H1 (cell line): ENCODE measurements at regions not wholly inside any gene's neighbourhood (a gene's known extent, or its start where the extent isn't known, plus 50 kb on each side); places are given as distances from the start of the nearest gene placed in this dataset.
A peak's percentile ranks its signal among the peaks of the same experiment; 100 is the strongest.

Experiments
- CTCF ChIA-PET: fragments of 300-600 bp; sonication (Branson Sonifier 250); formaldehyde crosslinking; loops from one replicate; lab custom pipeline; 2021; ENCODE audit not compliant: partially characterized antibody; lab: Charles Lee
- POLR2A ChIA-PET: fragments of 300-600 bp; sonication (Branson Sonifier 250); formaldehyde crosslinking; loops from one replicate; lab custom pipeline; 2021; ENCODE audit warnings: inconsistent platforms; ENCODE audit not compliant: partially characterized antibody; lab: Charles Lee
- DNase-seq, 2 experiments: peaks; one replicate each; pipeline versions ENCODE4 v3.0.0 to v3.0.0-alpha.2; 2010 to 2022; ENCODE audit warnings: low spot score in 2 of 2, low read depth in 1 of 2, mixed read lengths in 1 of 2
- FAIRE-seq: peaks from 2 replicates; lab custom pipeline; 2011; peaks lifted over from hg19 to GRCh38; lab: Jason Lieb, UNC
- H2AFZ ChIP-seq: 2 replicates; pipeline ENCODE4 v1.8.1; 2012; ENCODE audit warnings: low read length, inconsistent platforms
- H2AK5ac ChIP-seq: 2 replicates; pipeline ENCODE4 v1.6.1; 2013; ENCODE audit warnings: low read depth, low read length
- H2BK120ac ChIP-seq: replicated peaks from 2 replicates; pipeline ENCODE3; 2013; ENCODE audit warnings: low read depth, low read length, inconsistent platforms
- H2BK12ac ChIP-seq: 2 replicates; pipeline ENCODE4 v1.6.1; 2013; ENCODE audit warnings: low read depth, low read length
- H2BK15ac ChIP-seq: 2 replicates; pipeline ENCODE4 v1.6.1; 2013; ENCODE audit warnings: low read length
- H2BK20ac ChIP-seq: 2 replicates; pipeline ENCODE4 v1.6.1; 2013; ENCODE audit warnings: low read length
- H2BK5ac ChIP-seq: 2 replicates; pipeline ENCODE4 v1.6.1; 2013; ENCODE audit warnings: low read depth, low read length
- H3K14ac ChIP-seq: 2 replicates; pipeline ENCODE4 v1.6.1; 2013; ENCODE audit warnings: inconsistent platforms; ENCODE audit not compliant: insufficient read length
- H3K18ac ChIP-seq: 2 replicates; pipeline ENCODE4 v1.6.1; 2013; ENCODE audit warnings: low read length; ENCODE audit errors: extremely low read depth
- H3K23ac ChIP-seq: 2 replicates; pipeline ENCODE4 v1.6.1; 2013; ENCODE audit warnings: inconsistent platforms; ENCODE audit not compliant: insufficient read length
- H3K23me2 ChIP-seq: 2 replicates; pipeline ENCODE4 v1.6.1; 2013; ENCODE audit warnings: low read depth, low read length
- H3K27ac ChIP-seq: 2 replicates; pipeline ENCODE4 v1.6.1; 2011; ENCODE audit warnings: low read depth, low read length, inconsistent platforms
- H3K27me3 ChIP-seq, 4 experiments: replicated peaks in 1 of 4; 1 replicate in 1 of 4; 2 replicates in 3 of 4; pipeline versions ENCODE4 v1.6.1 to v1.8.1; 2011 to 2013; ENCODE audit warnings: low read length in 3 of 4, mild to moderate bottlenecking in 3 of 4, inconsistent platforms in 2 of 4, mixed read lengths in 2 of 4, moderate library complexity in 1 of 4; ENCODE audit not compliant: control insufficient read depth in 3 of 4, insufficient read depth in 3 of 4; ENCODE audit errors: extremely low read depth in 1 of 4
- H3K36me3 ChIP-seq, 4 experiments: 2 replicates each; pipeline versions ENCODE4 v1.6.1 to v1.8.1; 2011 to 2013; ENCODE audit warnings: mild to moderate bottlenecking in 4 of 4, low read length in 3 of 4, moderate library complexity in 2 of 4, control low read depth in 1 of 4, inconsistent platforms in 1 of 4; ENCODE audit not compliant: insufficient read depth in 4 of 4, control insufficient read depth in 2 of 4
- H3K4ac ChIP-seq: replicated peaks from 2 replicates; pipeline ENCODE3; 2013; ENCODE audit warnings: low read length, low read depth, mixed read lengths, inconsistent platforms; ENCODE audit not compliant: insufficient read length
- H3K4me1 ChIP-seq, 4 experiments: replicated peaks in 1 of 4; 1 replicate in 1 of 4; 2 replicates in 3 of 4; pipeline versions ENCODE4 v1.6.1 to v1.8.1; 2011 to 2013; ENCODE audit warnings: low read length in 3 of 4, inconsistent platforms in 2 of 4, mixed read lengths in 1 of 4; ENCODE audit not compliant: insufficient read depth in 4 of 4, control insufficient read depth in 3 of 4
- H3K4me2 ChIP-seq, 2 experiments: 2 replicates each; pipeline versions ENCODE4 v1.6.1 to v1.8.1; 2011 to 2013; ENCODE audit warnings: low read depth in 2 of 2, low read length in 2 of 2, control low read depth in 1 of 2, inconsistent platforms in 1 of 2, mild to moderate bottlenecking in 1 of 2; ENCODE audit not compliant: insufficient read depth in 1 of 2
- H3K4me3 ChIP-seq, 4 experiments: fragments of 200-600, 300-600 bp in 1 of 4; sonication (generic), shearing (Covaris generic), sonication (Bioruptor Twin) in 1 of 4; 2 replicates each; pipeline versions ENCODE4 v1.5.1 to v1.8.1; 2011 to 2016; ENCODE audit warnings: low read length in 4 of 4, low read depth in 3 of 4, control low read depth in 2 of 4, inconsistent platforms in 2 of 4, mild to moderate bottlenecking in 2 of 4, mixed read lengths in 1 of 4, moderate library complexity in 1 of 4; ENCODE audit not compliant: insufficient read depth in 2 of 4; ENCODE audit errors: extremely low read depth in 1 of 4
- H3K56ac ChIP-seq: replicated peaks from 2 replicates; pipeline ENCODE3; 2013; ENCODE audit warnings: low read depth, mild to moderate bottlenecking, mixed read lengths, low read length, inconsistent platforms; ENCODE audit not compliant: insufficient read length
- H3K79me1 ChIP-seq: 2 replicates; pipeline ENCODE4 v1.6.1; 2013; ENCODE audit warnings: low read depth, low read length, control low read depth
- H3K79me2 ChIP-seq, 2 experiments: 2 replicates each; pipeline versions ENCODE4 v1.6.1 to v1.8.1; 2012 to 2013; ENCODE audit warnings: low read length in 2 of 2, mild to moderate bottlenecking in 2 of 2, inconsistent platforms in 1 of 2; ENCODE audit not compliant: insufficient read depth in 2 of 2, control insufficient read depth in 1 of 2
- H3K9ac ChIP-seq, 4 experiments: replicated peaks in 1 of 4; 1 replicate in 1 of 4; 2 replicates in 3 of 4; pipeline versions ENCODE4 v1.6.1 to v1.8.1; 2011 to 2013; ENCODE audit warnings: low read depth in 3 of 4, low read length in 3 of 4, control low read depth in 2 of 4, mild to moderate bottlenecking in 2 of 4, moderate library complexity in 2 of 4, inconsistent platforms in 1 of 4; ENCODE audit errors: extremely low read depth in 1 of 4
- H3K9me3 ChIP-seq, 2 experiments: 2 replicates each; pipeline versions ENCODE4 v1.6.1 to v1.8.1; 2012 to 2013; ENCODE audit warnings: mild to moderate bottlenecking in 2 of 2, moderate library complexity in 2 of 2, control low read depth in 1 of 2, inconsistent platforms in 1 of 2, low read depth in 1 of 2, low read length in 1 of 2, mixed read lengths in 1 of 2; ENCODE audit not compliant: insufficient read depth in 2 of 2
- H4K20me1 ChIP-seq, 2 experiments: replicated peaks in 1 of 2; 2 replicates each; pipeline versions ENCODE3 to v1.8.1; 2011 to 2013; ENCODE audit warnings: inconsistent platforms in 2 of 2, low read length in 2 of 2, mild to moderate bottlenecking in 1 of 2; ENCODE audit not compliant: insufficient read depth in 2 of 2, control insufficient read depth in 1 of 2
- H4K5ac ChIP-seq: 2 replicates; pipeline ENCODE4 v1.6.1; 2013; ENCODE audit warnings: low read length, low read depth, mixed read lengths, inconsistent platforms; ENCODE audit not compliant: insufficient read length
- H4K8ac ChIP-seq: 2 replicates; pipeline ENCODE4 v1.8.0; 2013; ENCODE audit warnings: mild to moderate bottlenecking, moderate library complexity, low read length, inconsistent platforms; ENCODE audit not compliant: insufficient read depth; ENCODE audit errors: extremely low read depth
- H4K91ac ChIP-seq: replicated peaks from 2 replicates; pipeline ENCODE3; 2013; ENCODE audit warnings: low read length, mixed read lengths, inconsistent platforms; ENCODE audit not compliant: insufficient read length
- BRCA1 ChIP-seq: IDR thresholded peaks from 2 replicates; pipeline ENCODE4 v1.6.1; 2012; ENCODE audit warnings: low read depth, low read length, improper control_type of control experiment
- CHD1 ChIP-seq: IDR thresholded peaks from 2 replicates; pipeline ENCODE4 v1.6.1; 2012; ENCODE audit warnings: low read depth, low read length, improper control_type of control experiment
- CHD2 ChIP-seq: IDR thresholded peaks from 2 replicates; pipeline ENCODE4 v1.6.1; 2012; ENCODE audit warnings: low read length, improper control_type of control experiment
- EZH2 ChIP-seq: fragments of 200-600 bp; sonication (generic); IDR thresholded peaks from 2 replicates; pipeline ENCODE4 v1.7.1; 2012; ENCODE audit warnings: low read depth, mild to moderate bottlenecking, moderate library complexity, low read length, inconsistent platforms; ENCODE audit not compliant: severe bottlenecking
- GTF2F1 ChIP-seq: IDR thresholded peaks from 2 replicates; pipeline ENCODE4 v1.6.1; 2012; ENCODE audit warnings: low read depth, low read length, improper control_type of control experiment, borderline replicate concordance
- HDAC6 ChIP-seq: IDR thresholded peaks from one replicate; pipeline ENCODE4 v1.7.1; 2012; ENCODE audit warnings: low read depth, mild to moderate bottlenecking, inconsistent platforms, low read length, moderate library complexity
- KDM1A ChIP-seq: fragments of 200-600, 300-600 bp; sonication (generic); IDR thresholded peaks from 2 replicates; pipeline ENCODE4 v1.7.1; 2016; ENCODE audit warnings: mild to moderate bottlenecking, low read length, borderline replicate concordance
- KDM4A ChIP-seq: IDR thresholded peaks from one replicate; pipeline ENCODE4 v1.7.1; 2012; ENCODE audit warnings: low read depth, mild to moderate bottlenecking, moderate library complexity, low read length, inconsistent platforms; ENCODE audit not compliant: severe bottlenecking
- KDM5A ChIP-seq: fragments of 200-600 bp; IDR thresholded peaks from 2 replicates; pipeline ENCODE4 v1.7.1; 2012; ENCODE audit warnings: mild to moderate bottlenecking, low read length, inconsistent platforms, mixed read lengths
- MAFK ChIP-seq: IDR thresholded peaks from 2 replicates; pipeline ENCODE4 v1.6.1; 2012; ENCODE audit warnings: low read depth, mild to moderate bottlenecking, improper control_type of control experiment, low read length
- NANOG ChIP-seq: IDR thresholded peaks from 2 replicates; pipeline ENCODE4 v1.6.1; 2011; ENCODE audit warnings: low read length, low read depth, mild to moderate bottlenecking, inconsistent platforms; ENCODE audit not compliant: insufficient read depth, poor library complexity, severe bottlenecking
- PHF8 ChIP-seq: fragments of 200-600 bp; sonication (generic); conservative IDR thresholded peaks from 2 replicates; pipeline ENCODE4 v1.7.1; 2012; ENCODE audit warnings: low read depth, mild to moderate bottlenecking, inconsistent platforms, low read length, moderate library complexity
- SIN3A ChIP-seq, 2 experiments: IDR thresholded peaks in 1 of 2; conservative IDR thresholded peaks in 1 of 2; 2 replicates each; pipeline ENCODE4 v1.6.1; 2011 to 2012; ENCODE audit warnings: low read length in 2 of 2, improper control_type of control experiment in 1 of 2, low read depth in 1 of 2, mild to moderate bottlenecking in 1 of 2
- SIRT6 ChIP-seq: IDR thresholded peaks from one replicate; pipeline ENCODE4 v1.7.1; 2012; ENCODE audit warnings: low read length, inconsistent platforms
- TCF12 ChIP-seq: IDR thresholded peaks from 2 replicates; pipeline ENCODE4 v1.6.1; 2011; ENCODE audit warnings: low read depth, mild to moderate bottlenecking, low read length
- WGBS, 2 experiments: shearing (Covaris generic) in 1 of 2; methylation state at CpG; one replicate each; pipeline versions ENCODE4 v1.1.6 to v1.1.7; 2013 to 2015; ENCODE audit warnings: low lambda C conversion rate in 2 of 2, mixed read lengths in 2 of 2, inconsistent platforms in 1 of 2, low coverage in 1 of 2, missing lambda C conversion rate in 1 of 2; ENCODE audit not compliant: insufficient replicate concordance in 2 of 2, insufficient coverage in 1 of 2, insufficient read length in 1 of 2; ENCODE audit errors: extremely low coverage in 1 of 2, missing lambda C conversion rate in 1 of 2; 5-methylcytosine and 5-hydroxymethylcytosine counted together

GRCh38 chr2:120887741-120888231 lies 152.1 kb downstream of the GLI2 start:
- ChIA-PET POLR2A (no interaction called here), CTCF (interaction anchor here (0.6 to 6.9 kb wide), 11 partner anchors 12 to 192 kb away, joined by 3 to 65 read pairs (median 4); no protein-coding TSS in a partner anchor)
- no peak overlapping the region for H4K5ac ChIP-seq
- DNase-seq, result no peak
- no peak overlapping the region for H2BK15ac ChIP-seq
- H2BK120ac ChIP-seq, result no peak overlapping the region
- no peak overlapping the region for H3K4me2 ChIP-seq
- H3K79me1 ChIP-seq, result peaks cover 22% of the 10 kb centered on the region
- H3K14ac ChIP-seq, result no peak overlapping the region
- peaks cover 0 to 56% of the 10 kb centered on the region in 2 experiments; a peak in 2 of 4 replicates for H3K79me2 ChIP-seq
- H3K4me1 ChIP-seq, result peaks cover 8 to 24% (median 16%) of the 10 kb centered on the region in 4 experiments
- H2BK12ac ChIP-seq, result no peak overlapping the region
- 79% methylated on average over 14 of the region's 14 CpGs; no CpG with 5 or more reads in 1 of the 2 experiments for WGBS, 2 experiments
- no peak overlapping the region for H3K4me3 ChIP-seq
- no peaks in the 10 kb centered on the region for H3K36me3 ChIP-seq
- no peak overlapping the region for H2AK5ac ChIP-seq
- H3K4ac ChIP-seq, result no peak overlapping the region
- no peak overlapping the region for H3K9ac ChIP-seq
- no peak overlapping the region for H2AFZ ChIP-seq
- no peak overlapping the region for H2BK5ac ChIP-seq
- no peak overlapping the region for H2BK20ac ChIP-seq
- no peaks in the 10 kb centered on the region for H3K9me3 ChIP-seq
- H3K27ac ChIP-seq, result no peak overlapping the region
- H4K91ac ChIP-seq, result no peak overlapping the region
- peaks cover 7 to 16% of the 10 kb centered on the region in 2 experiments for H4K20me1 ChIP-seq
- no peaks in the 10 kb centered on the region for H3K23me2 ChIP-seq
- 0 out of 2 replicates have a peak overlapping the region, but pooled peaks have one; percentile 16 for H4K8ac ChIP-seq
- FAIRE-seq, result no peak
- H3K23ac ChIP-seq, result no peak overlapping the region
- no peaks in the 10 kb centered on the region for H3K27me3 ChIP-seq
- no peak overlapping the region for H3K18ac ChIP-seq
- no peak overlapping the region for H3K56ac ChIP-seq
- TF ChIP-seq SIN3A (conservative IDR thresholded peaks at IDR 0.05 in 1 of 2, IDR thresholded peaks at IDR 0.05 in 1 of 2; ENCODE audit: low read depth in 1 of 2, low read length in 2 of 2) (no peak), PHF8 (no peak), NANOG (no peak), MAFK (no peak), CHD2 (no peak), GTF2F1 (no peak), CHD1 (no peak), HDAC6 (no peak), TCF12 (no peak), KDM4A (no peak), KDM1A (no peak), KDM5A (no peak), BRCA1 (no peak), EZH2 (no peak), SIRT6 (no peak)
